ENCODE measurements at regions not wholly inside any gene's neighbourhood (a gene's known extent, or its start where the extent isn't known, plus 50 kb on each side); places are given as distances from the start of the nearest gene placed in this dataset.

DNA sequence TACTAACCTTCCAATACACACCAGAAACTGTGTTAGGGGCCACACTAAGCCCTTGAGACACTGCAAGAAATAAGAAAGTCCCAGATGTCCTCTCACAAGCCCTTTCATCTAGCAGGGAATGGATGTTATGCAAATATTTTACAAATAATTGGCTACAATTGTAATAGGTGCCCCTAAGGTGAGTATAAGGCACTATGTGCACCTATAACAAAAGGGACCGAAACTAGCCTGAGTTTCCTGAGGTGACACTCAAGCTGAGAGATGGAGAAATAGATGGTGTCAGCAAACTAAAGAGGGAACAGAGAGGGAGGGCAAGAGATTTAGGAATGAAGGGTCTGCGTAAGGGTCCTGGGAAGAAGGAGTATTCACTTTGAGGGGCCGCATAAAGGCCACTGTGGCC lies 212.6 kb downstream of the TTC8 start:
- H3K36me3 ChIP-seq: no peaks in the 10 kb centered on the region
- peaks cover 0 to 4% of the 10 kb centered on the region in 2 donors for H3K4me1 ChIP-seq
- no peak overlapping the region for H3K27ac ChIP-seq
- H3K27me3 ChIP-seq: no peaks in the 10 kb centered on the region
- intact Hi-C loops (cut with DNase I; ENCODE audit: low total_unique reads): loop anchor here (10.0 kb wide), 1 partner anchor 878 kb away; no protein-coding TSS in a partner anchor
- TF ChIP-seq, protein P1, sequence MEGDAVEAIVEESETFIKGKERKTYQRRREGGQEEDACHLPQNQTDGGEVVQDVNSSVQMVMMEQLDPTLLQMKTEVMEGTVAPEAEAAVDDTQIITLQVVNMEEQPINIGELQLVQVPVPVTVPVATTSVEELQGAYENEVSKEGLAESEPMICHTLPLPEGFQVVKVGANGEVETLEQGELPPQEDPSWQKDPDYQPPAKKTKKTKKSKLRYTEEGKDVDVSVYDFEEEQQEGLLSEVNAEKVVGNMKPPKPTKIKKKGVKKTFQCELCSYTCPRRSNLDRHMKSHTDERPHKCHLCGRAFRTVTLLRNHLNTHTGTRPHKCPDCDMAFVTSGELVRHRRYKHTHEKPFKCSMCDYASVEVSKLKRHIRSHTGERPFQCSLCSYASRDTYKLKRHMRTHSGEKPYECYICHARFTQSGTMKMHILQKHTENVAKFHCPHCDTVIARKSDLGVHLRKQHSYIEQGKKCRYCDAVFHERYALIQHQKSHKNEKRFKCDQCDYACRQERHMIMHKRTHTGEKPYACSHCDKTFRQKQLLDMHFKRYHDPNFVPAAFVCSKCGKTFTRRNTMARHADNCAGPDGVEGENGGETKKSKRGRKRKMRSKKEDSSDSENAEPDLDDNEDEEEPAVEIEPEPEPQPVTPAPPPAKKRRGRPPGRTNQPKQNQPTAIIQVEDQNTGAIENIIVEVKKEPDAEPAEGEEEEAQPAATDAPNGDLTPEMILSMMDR (IDR thresholded peaks at IDR 0.05): no peak
- TF ChIP-seq POLR2A (IDR thresholded peaks at IDR 0.05): no peak
- H3K9me3 ChIP-seq: no peaks in the 10 kb centered on the region
- H3K4me3 ChIP-seq: no peak overlapping the region
- DNase-seq: no peak

DNA sequence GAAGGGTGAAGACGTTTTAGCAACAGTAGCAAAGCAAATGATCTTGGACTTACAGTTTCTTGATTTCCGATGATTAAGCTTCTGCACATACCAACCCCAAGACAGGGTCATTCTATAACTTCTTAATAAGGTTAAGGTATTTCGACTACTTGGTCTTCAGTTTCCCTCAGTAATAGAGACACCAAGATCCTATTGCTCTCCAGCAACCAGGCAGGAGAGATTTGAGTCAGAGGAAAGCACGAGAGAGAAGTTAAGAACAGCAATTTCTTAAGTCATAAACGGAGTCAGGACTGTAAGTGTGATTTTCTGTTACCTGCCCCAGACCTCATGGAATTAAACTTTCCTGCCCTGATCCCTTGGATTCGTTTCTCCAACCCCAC lies 215.6 kb downstream of the TTC8 start:
- TF ChIP-seq POLR2A (IDR thresholded peaks at IDR 0.05): no peak
- TF ChIP-seq, protein P1 (IDR thresholded peaks at IDR 0.05): no peak
- no peaks in the 10 kb centered on the region for H3K36me3 ChIP-seq
- H3K27ac ChIP-seq: peak overlapping the region; percentile 89 to 92
- H3K4me1 ChIP-seq: peaks cover 0 to 4% of the 10 kb centered on the region in 2 donors
- intact Hi-C loops (cut with DNase I; ENCODE audit: low total_unique reads): no loop called here
- no peaks in the 10 kb centered on the region for H3K27me3 ChIP-seq
- DNase-seq: no peak
- H3K9me3 ChIP-seq: no peaks in the 10 kb centered on the region
- no peak overlapping the region for H3K4me3 ChIP-seq

GRCh38 chr14:89040460-89041256 lies 216.2 kb downstream of the TTC8 start:
- TF ChIP-seq POLR2A (IDR thresholded peaks at IDR 0.05): no peak
- TF ChIP-seq, protein P1 (IDR thresholded peaks at IDR 0.05): peak; percentile 83 to 95 (median 93)
- no peaks in the 10 kb centered on the region for H3K27me3 ChIP-seq
- H3K36me3 ChIP-seq: no peaks in the 10 kb centered on the region
- peaks cover 0 to 4% of the 10 kb centered on the region in 2 donors for H3K4me1 ChIP-seq
- peak overlapping the region; percentile 31 to 32 for H3K4me3 ChIP-seq
- intact Hi-C loops (cut with DNase I; ENCODE audit: low total_unique reads): no loop called here
- no peaks in the 10 kb centered on the region for H3K9me3 ChIP-seq
- peak; percentile 87 to 91 for DNase-seq
- peak overlapping the region; percentile 89 to 92 for H3K27ac ChIP-seq

GRCh38 chr14:89041257-89041582 lies 216.8 kb downstream of the TTC8 start:
- TF ChIP-seq POLR2A (IDR thresholded peaks at IDR 0.05): no peak
- TF ChIP-seq, protein P1 (IDR thresholded peaks at IDR 0.05): no peak
- no peak for DNase-seq
- no peaks in the 10 kb centered on the region for H3K9me3 ChIP-seq
- peaks cover 0 to 4% of the 10 kb centered on the region in 2 donors for H3K4me1 ChIP-seq
- H3K4me3 ChIP-seq: peak overlapping the region; percentile 31 to 32
- no peaks in the 10 kb centered on the region for H3K27me3 ChIP-seq
- H3K36me3 ChIP-seq: no peaks in the 10 kb centered on the region
- intact Hi-C loops (cut with DNase I; ENCODE audit: low total_unique reads): no loop called here
- H3K27ac ChIP-seq: peak overlapping the region; percentile 89 to 92

DNA sequence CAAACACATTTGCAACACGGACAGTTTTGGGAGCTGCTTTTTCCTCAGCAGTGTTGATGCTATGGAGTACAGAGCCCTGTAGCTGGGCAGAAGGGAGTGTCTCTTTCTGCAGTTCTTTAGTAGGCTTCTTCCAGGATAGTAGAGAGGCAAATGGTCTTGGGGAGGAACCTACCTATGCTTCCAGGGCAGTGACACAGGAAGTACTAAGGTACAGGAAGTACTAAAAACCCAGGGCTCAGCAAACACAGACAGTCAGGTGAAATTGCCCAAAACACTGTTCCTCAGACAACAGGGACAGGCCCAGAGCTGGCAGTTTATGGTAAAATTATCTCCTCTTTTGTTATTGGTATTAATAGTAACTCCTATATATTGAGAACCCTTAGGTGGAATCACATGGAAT lies 217.6 kb downstream of the TTC8 start:
- TF ChIP-seq POLR2A (IDR thresholded peaks at IDR 0.05): no peak
- TF ChIP-seq, protein P1 (IDR thresholded peaks at IDR 0.05): no peak
- Histone ChIP-seq H3K27ac (no peak overlapping the region), H3K27me3 (no peaks in the 10 kb centered on the region), H3K36me3 (no peaks in the 10 kb centered on the region), H3K9me3 (no peaks in the 10 kb centered on the region), H3K4me3 (no peak overlapping the region), H3K4me1 (peaks cover 0 to 4% of the 10 kb centered on the region in 2 donors)
- intact Hi-C loops (cut with DNase I; ENCODE audit: low total_unique reads): no loop called here
- no peak for DNase-seq
